ENCODE measurements at regions not wholly inside any gene's neighbourhood (a gene's known extent, or its start where the extent isn't known, plus 50 kb on each side); places are given as distances from the start of the nearest gene placed in this dataset.

GRCh38 chr2:145935016-145935415 is 1415.1 kb upstream of the ZEB2 start:
- Histone ChIP-seq H3K9me2 (replicated peaks; ENCODE audit: low read length) (no peaks in the 10 kb centered on the region), H3K4me1 (ENCODE audit: insufficient read depth, low read length) (no peaks in the 10 kb centered on the region), H3F3A (ENCODE audit: low read length, unreplicated experiment) (no peaks in the 10 kb centered on the region), H3K79me2 (ENCODE audit: low read length) (no peaks in the 10 kb centered on the region), H3K36me3 (ENCODE audit: low read depth, low read length) (no peaks in the 10 kb centered on the region), H3K4me2 (ENCODE audit: low read length) (no peak overlapping the region), H2AFZ (ENCODE audit: low read length) (no peak overlapping the region), H4K20me1 (ENCODE audit: low read length) (no peaks in the 10 kb centered on the region), H3K27ac (ENCODE audit: low read length) (no peak overlapping the region), H3K27me3 (ENCODE audit: low read length) (no peaks in the 10 kb centered on the region), H3K9ac (ENCODE audit: low read length) (no peak overlapping the region), H3K9me3 (ENCODE audit: low read length) (no peaks in the 10 kb centered on the region), H3K4me3 (ENCODE audit: low read length) (no peak overlapping the region)
- TF ChIP-seq CTCF (conservative IDR thresholded peaks at IDR 0.05; ENCODE audit: low read depth, low read length) (no peak), EZH2 (IDR thresholded peaks at IDR 0.05; ENCODE audit: low read length, unreplicated experiment) (no peak), EZH2phosphoT487 (IDR thresholded peaks at IDR 0.05; ENCODE audit: borderline replicate concordance, low read length) (no peak)
- ChIA-PET POLR2A (ENCODE audit: unreplicated experiment) (no interaction called here), CTCF (no interaction called here)
- intact Hi-C loops (cut with micrococcal nuclease): no loop called here
- DNase-seq (no peak), ATAC-seq (no peak)
- no TSS peak for BruUV-seq (replicated peaks)

- no peaks in the 10 kb centered on the region for H3F3A ChIP-seq (ENCODE audit: low read length, unreplicated experiment)
- TF ChIP-seq CTCF (conservative IDR thresholded peaks at IDR 0.05; ENCODE audit: low read depth, low read length): no peak
- TF ChIP-seq EZH2 (IDR thresholded peaks at IDR 0.05; ENCODE audit: low read length, unreplicated experiment): no peak
- no peak overlapping the region for H3K9ac ChIP-seq (ENCODE audit: low read length)
- H3K9me3 ChIP-seq (ENCODE audit: low read length): no peaks in the 10 kb centered on the region
- H3K27ac ChIP-seq (ENCODE audit: low read length): no peak overlapping the region
- no peak overlapping the region for H3K4me2 ChIP-seq (ENCODE audit: low read length)
- no peak for DNase-seq
- H2AFZ ChIP-seq (ENCODE audit: low read length): no peak overlapping the region
- H3K79me2 ChIP-seq (ENCODE audit: low read length): no peaks in the 10 kb centered on the region
- no peaks in the 10 kb centered on the region for H3K36me3 ChIP-seq (ENCODE audit: low read depth, low read length)
- no peaks in the 10 kb centered on the region for H3K4me1 ChIP-seq (ENCODE audit: insufficient read depth, low read length)
- ATAC-seq: no peak
- H3K9me2 ChIP-seq (replicated peaks; ENCODE audit: low read length): no peaks in the 10 kb centered on the region
- H3K4me3 ChIP-seq (ENCODE audit: low read length): no peak overlapping the region
- POLR2A ChIA-PET (ENCODE audit: unreplicated experiment): no interaction called here
- intact Hi-C loops (cut with micrococcal nuclease): no loop called here
- H3K27me3 ChIP-seq (ENCODE audit: low read length): no peaks in the 10 kb centered on the region
- BruUV-seq (replicated peaks): no TSS peak
- no peaks in the 10 kb centered on the region for H4K20me1 ChIP-seq (ENCODE audit: low read length)
- CTCF ChIA-PET: no interaction called here
Measured at GRCh38 chr2:145931781-145932395, 1412.0 kb upstream of the ZEB2 start.

GRCh38 chr2:145930318-145930717 is 1410.4 kb upstream of the ZEB2 start:
- H3K4me1 ChIP-seq (ENCODE audit: insufficient read depth, low read length): no peaks in the 10 kb centered on the region
- DNase-seq (no peak), ATAC-seq (no peak)
- H3K4me2 ChIP-seq (ENCODE audit: low read length): no peak overlapping the region
- H3K9me3 ChIP-seq (ENCODE audit: low read length): no peaks in the 10 kb centered on the region
- no peak overlapping the region for H3K9ac ChIP-seq (ENCODE audit: low read length)
- H3F3A ChIP-seq (ENCODE audit: low read length, unreplicated experiment): no peaks in the 10 kb centered on the region
- no peaks in the 10 kb centered on the region for H3K36me3 ChIP-seq (ENCODE audit: low read depth, low read length)
- no peaks in the 10 kb centered on the region for H3K79me2 ChIP-seq (ENCODE audit: low read length)
- no peak for TF ChIP-seq EZH2phosphoT487 (IDR thresholded peaks at IDR 0.05; ENCODE audit: borderline replicate concordance, low read length)
- TF ChIP-seq CTCF (conservative IDR thresholded peaks at IDR 0.05; ENCODE audit: low read depth, low read length): no peak
- no peak for TF ChIP-seq EZH2 (IDR thresholded peaks at IDR 0.05; ENCODE audit: low read length, unreplicated experiment)
- ChIA-PET POLR2A (ENCODE audit: unreplicated experiment) (no interaction called here), CTCF (no interaction called here)
- H2AFZ ChIP-seq (ENCODE audit: low read length): no peak overlapping the region
- H3K27me3 ChIP-seq (ENCODE audit: low read length): no peaks in the 10 kb centered on the region
- no peaks in the 10 kb centered on the region for H3K9me2 ChIP-seq (replicated peaks; ENCODE audit: low read length)
- no peak overlapping the region for H3K27ac ChIP-seq (ENCODE audit: low read length)
- no peaks in the 10 kb centered on the region for H4K20me1 ChIP-seq (ENCODE audit: low read length)
- no peak overlapping the region for H3K4me3 ChIP-seq (ENCODE audit: low read length)
- BruUV-seq (replicated peaks): no TSS peak
- intact Hi-C loops (cut with micrococcal nuclease): no loop called here

Data from PC-3 (cell line).